SU-DHL-6 (cell line): ENCODE measurements at regions not wholly inside any gene's neighbourhood (a gene's known extent, or its start where the extent isn't known, plus 50 kb on each side); places are given as distances from the start of the nearest gene placed in this dataset.

Experiments used
- EZH2phosphoT487 ChIP-seq: fragments of 200-600 bp; sonication (generic), shearing (Covaris generic); conservative IDR thresholded peaks from 2 replicates; pipeline ENCODE4 v1.6.1; 2018; ENCODE audit warnings: mild to moderate bottlenecking, antibody characterized with exemption, low read length, moderate library complexity, mixed read lengths
- TF ChIP-seq, protein P1 (sequence below): fragments of 200-600 bp; sonication (generic); IDR thresholded peaks from one replicate; pipeline ENCODE4 v1.5.1; 2017; ENCODE audit warnings: antibody characterized with exemption, mild to moderate bottlenecking, low read length, moderate library complexity; ENCODE audit not compliant: insufficient read depth, poor library complexity, severe bottlenecking

DNA sequence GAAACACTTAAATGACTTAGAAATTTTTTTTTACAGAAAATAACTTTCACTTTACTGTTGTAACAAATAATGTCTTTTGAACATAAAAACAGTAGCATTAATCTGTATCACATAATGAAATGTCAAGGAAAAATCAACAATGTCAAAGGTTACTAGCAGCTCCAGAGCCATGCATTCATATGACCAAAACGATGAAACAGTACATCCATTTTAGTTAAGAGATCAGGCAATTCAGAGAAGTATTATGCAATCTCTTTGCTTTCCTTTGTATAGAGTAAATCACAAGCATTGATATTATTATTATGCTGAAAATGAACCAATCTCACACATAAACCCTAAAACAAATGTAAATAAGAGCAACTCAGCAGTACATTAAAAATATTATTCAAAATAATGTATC, 748.9 kb downstream of the PLA2G4A start:
- TF ChIP-seq, protein P1, sequence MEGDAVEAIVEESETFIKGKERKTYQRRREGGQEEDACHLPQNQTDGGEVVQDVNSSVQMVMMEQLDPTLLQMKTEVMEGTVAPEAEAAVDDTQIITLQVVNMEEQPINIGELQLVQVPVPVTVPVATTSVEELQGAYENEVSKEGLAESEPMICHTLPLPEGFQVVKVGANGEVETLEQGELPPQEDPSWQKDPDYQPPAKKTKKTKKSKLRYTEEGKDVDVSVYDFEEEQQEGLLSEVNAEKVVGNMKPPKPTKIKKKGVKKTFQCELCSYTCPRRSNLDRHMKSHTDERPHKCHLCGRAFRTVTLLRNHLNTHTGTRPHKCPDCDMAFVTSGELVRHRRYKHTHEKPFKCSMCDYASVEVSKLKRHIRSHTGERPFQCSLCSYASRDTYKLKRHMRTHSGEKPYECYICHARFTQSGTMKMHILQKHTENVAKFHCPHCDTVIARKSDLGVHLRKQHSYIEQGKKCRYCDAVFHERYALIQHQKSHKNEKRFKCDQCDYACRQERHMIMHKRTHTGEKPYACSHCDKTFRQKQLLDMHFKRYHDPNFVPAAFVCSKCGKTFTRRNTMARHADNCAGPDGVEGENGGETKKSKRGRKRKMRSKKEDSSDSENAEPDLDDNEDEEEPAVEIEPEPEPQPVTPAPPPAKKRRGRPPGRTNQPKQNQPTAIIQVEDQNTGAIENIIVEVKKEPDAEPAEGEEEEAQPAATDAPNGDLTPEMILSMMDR: no peak
- TF ChIP-seq EZH2phosphoT487: no peak
